ENCODE measurements at regions not wholly inside any gene's neighbourhood (a gene's known extent, or its start where the extent isn't known, plus 50 kb on each side); places are given as distances from the start of the nearest gene placed in this dataset.

DNA sequence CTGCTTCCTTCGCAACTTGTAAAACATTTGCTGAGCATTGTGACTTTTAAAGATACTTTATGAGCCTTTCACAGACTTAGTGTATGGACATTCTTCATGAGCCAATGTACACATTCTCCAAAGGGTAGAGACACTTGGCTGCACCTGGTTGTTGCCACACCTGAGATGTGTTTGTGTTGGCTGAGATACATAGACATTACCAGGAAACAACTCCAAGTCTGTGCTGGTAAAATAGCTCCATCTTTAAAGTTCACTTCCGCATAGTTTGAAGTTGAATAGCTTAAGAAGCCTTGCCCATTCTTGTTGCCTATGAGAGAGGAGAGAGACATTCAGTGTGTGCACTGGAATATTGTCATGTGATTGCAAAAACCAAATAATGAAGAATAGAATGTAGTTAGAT lies 538.3 kb upstream of the AMELY start:
- TF ChIP-seq, protein P1, sequence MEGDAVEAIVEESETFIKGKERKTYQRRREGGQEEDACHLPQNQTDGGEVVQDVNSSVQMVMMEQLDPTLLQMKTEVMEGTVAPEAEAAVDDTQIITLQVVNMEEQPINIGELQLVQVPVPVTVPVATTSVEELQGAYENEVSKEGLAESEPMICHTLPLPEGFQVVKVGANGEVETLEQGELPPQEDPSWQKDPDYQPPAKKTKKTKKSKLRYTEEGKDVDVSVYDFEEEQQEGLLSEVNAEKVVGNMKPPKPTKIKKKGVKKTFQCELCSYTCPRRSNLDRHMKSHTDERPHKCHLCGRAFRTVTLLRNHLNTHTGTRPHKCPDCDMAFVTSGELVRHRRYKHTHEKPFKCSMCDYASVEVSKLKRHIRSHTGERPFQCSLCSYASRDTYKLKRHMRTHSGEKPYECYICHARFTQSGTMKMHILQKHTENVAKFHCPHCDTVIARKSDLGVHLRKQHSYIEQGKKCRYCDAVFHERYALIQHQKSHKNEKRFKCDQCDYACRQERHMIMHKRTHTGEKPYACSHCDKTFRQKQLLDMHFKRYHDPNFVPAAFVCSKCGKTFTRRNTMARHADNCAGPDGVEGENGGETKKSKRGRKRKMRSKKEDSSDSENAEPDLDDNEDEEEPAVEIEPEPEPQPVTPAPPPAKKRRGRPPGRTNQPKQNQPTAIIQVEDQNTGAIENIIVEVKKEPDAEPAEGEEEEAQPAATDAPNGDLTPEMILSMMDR (conservative IDR thresholded peaks at IDR 0.05; ENCODE audit: low read depth in 2 of 2) = no peak
- no peak for TF ChIP-seq EZH2 (IDR thresholded peaks at IDR 0.05; ENCODE audit: low read depth, unreplicated experiment)
- TF ChIP-seq, protein P2, sequence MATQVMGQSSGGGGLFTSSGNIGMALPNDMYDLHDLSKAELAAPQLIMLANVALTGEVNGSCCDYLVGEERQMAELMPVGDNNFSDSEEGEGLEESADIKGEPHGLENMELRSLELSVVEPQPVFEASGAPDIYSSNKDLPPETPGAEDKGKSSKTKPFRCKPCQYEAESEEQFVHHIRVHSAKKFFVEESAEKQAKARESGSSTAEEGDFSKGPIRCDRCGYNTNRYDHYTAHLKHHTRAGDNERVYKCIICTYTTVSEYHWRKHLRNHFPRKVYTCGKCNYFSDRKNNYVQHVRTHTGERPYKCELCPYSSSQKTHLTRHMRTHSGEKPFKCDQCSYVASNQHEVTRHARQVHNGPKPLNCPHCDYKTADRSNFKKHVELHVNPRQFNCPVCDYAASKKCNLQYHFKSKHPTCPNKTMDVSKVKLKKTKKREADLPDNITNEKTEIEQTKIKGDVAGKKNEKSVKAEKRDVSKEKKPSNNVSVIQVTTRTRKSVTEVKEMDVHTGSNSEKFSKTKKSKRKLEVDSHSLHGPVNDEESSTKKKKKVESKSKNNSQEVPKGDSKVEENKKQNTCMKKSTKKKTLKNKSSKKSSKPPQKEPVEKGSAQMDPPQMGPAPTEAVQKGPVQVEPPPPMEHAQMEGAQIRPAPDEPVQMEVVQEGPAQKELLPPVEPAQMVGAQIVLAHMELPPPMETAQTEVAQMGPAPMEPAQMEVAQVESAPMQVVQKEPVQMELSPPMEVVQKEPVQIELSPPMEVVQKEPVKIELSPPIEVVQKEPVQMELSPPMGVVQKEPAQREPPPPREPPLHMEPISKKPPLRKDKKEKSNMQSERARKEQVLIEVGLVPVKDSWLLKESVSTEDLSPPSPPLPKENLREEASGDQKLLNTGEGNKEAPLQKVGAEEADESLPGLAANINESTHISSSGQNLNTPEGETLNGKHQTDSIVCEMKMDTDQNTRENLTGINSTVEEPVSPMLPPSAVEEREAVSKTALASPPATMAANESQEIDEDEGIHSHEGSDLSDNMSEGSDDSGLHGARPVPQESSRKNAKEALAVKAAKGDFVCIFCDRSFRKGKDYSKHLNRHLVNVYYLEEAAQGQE (IDR thresholded peaks at IDR 0.05; ENCODE audit: unreplicated experiment) = no peak
- TF ChIP-seq, protein P3, sequence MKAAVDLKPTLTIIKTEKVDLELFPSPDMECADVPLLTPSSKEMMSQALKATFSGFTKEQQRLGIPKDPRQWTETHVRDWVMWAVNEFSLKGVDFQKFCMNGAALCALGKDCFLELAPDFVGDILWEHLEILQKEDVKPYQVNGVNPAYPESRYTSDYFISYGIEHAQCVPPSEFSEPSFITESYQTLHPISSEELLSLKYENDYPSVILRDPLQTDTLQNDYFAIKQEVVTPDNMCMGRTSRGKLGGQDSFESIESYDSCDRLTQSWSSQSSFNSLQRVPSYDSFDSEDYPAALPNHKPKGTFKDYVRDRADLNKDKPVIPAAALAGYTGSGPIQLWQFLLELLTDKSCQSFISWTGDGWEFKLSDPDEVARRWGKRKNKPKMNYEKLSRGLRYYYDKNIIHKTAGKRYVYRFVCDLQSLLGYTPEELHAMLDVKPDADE (IDR thresholded peaks at IDR 0.05) = no peak

Measured in GM23338 (cell line).